ENCODE measurements at regions not wholly inside any gene's neighbourhood (a gene's known extent, or its start where the extent isn't known, plus 50 kb on each side); places are given as distances from the start of the nearest gene placed in this dataset.

GRCh38 chr7:156539999-156540398 is 100.6 kb upstream of the RNF32 start:
- TF ChIP-seq, protein P1, sequence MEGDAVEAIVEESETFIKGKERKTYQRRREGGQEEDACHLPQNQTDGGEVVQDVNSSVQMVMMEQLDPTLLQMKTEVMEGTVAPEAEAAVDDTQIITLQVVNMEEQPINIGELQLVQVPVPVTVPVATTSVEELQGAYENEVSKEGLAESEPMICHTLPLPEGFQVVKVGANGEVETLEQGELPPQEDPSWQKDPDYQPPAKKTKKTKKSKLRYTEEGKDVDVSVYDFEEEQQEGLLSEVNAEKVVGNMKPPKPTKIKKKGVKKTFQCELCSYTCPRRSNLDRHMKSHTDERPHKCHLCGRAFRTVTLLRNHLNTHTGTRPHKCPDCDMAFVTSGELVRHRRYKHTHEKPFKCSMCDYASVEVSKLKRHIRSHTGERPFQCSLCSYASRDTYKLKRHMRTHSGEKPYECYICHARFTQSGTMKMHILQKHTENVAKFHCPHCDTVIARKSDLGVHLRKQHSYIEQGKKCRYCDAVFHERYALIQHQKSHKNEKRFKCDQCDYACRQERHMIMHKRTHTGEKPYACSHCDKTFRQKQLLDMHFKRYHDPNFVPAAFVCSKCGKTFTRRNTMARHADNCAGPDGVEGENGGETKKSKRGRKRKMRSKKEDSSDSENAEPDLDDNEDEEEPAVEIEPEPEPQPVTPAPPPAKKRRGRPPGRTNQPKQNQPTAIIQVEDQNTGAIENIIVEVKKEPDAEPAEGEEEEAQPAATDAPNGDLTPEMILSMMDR (IDR thresholded peaks at IDR 0.05), result no peak
- TF ChIP-seq EZH2 (IDR thresholded peaks at IDR 0.05; ENCODE audit: borderline replicate concordance, insufficient read depth, low read depth, low read length, poor library complexity, severe bottlenecking), result no peak

All from B cell (primary cell).